Suprapubic skin (tissue), 4 donors: ENCODE measurements at regions not wholly inside any gene's neighbourhood (a gene's known extent, or its start where the extent isn't known, plus 50 kb on each side); places are given as distances from the start of the nearest gene placed in this dataset.

Experiments
- DNase-seq, 2 donors: peaks; one replicate each; pipeline ENCODE4 v3.0.0-alpha.2; 2019; ENCODE audit warnings: low spot score in 2 of 2
- H3K27ac ChIP-seq: fragments of 200-600 bp; sonication (generic); one replicate; pipeline ENCODE4 v1.5.1; 2019
- H3K27me3 ChIP-seq: fragments of 200-600 bp; sonication (generic); one replicate; pipeline ENCODE4 v1.5.1; 2019
- H3K36me3 ChIP-seq: fragments of 200-600 bp; sonication (generic); one replicate; pipeline ENCODE4 v1.5.1; 2019
- H3K4me1 ChIP-seq: fragments of 200-600 bp; sonication (generic); one replicate; pipeline ENCODE4 v1.5.1; 2019
- H3K4me3 ChIP-seq: fragments of 200-600 bp; sonication (generic); one replicate; pipeline ENCODE4 v1.5.1; 2019; ENCODE audit warnings: mild to moderate bottlenecking
- H3K9me3 ChIP-seq: fragments of 200-600 bp; sonication (generic); one replicate; pipeline ENCODE4 v1.5.1; 2019
- EP300 ChIP-seq: sonication (generic); formaldehyde crosslinking; IDR thresholded peaks from one replicate; pipeline ENCODE4 v1.6.1; 2017; ENCODE audit warnings: antibody characterized with exemption
- POLR2A ChIP-seq, 2 donors: fragments of 450-650 bp; IDR thresholded peaks; one replicate each; pipeline ENCODE4 v1.6.1; 2017; ENCODE audit warnings: antibody characterized with exemption in 2 of 2, mild to moderate bottlenecking in 2 of 2, moderate library complexity in 2 of 2
- POLR2AphosphoS5 ChIP-seq, 3 donors: sonication (generic); formaldehyde crosslinking; IDR thresholded peaks; one replicate each; pipeline ENCODE4 v1.6.1; 2017; ENCODE audit warnings: antibody characterized with exemption in 3 of 3
- WGBS: methylation state at CpG from one replicate; pipeline ENCODE4 v1.1.5; 2018; 5-methylcytosine and 5-hydroxymethylcytosine counted together
- TF ChIP-seq, protein P1 (sequence below), 2 donors: fragments of 200-600 bp in 1 of 2; fragments of 450-650 bp in 1 of 2; sonication (generic) in 1 of 2; IDR thresholded peaks; one replicate each; pipeline ENCODE4 v1.5.1; 2016 to 2019; ENCODE audit warnings: antibody characterized with exemption in 2 of 2, mild to moderate bottlenecking in 1 of 2, moderate library complexity in 1 of 2

- Histone ChIP-seq H3K9me3 (no peaks in the 10 kb centered on the region), H3K36me3 (no peaks in the 10 kb centered on the region), H3K27me3 (no peaks in the 10 kb centered on the region), H3K27ac (no peak overlapping the region), H3K4me1 (no peaks in the 10 kb centered on the region), H3K4me3 (no peak overlapping the region)
- no peak for DNase-seq
- WGBS, result 92% methylated on average over 3 of the region's 3 CpGs
- no peak for TF ChIP-seq POLR2AphosphoS5 (IDR thresholded peaks at IDR 0.05)
- TF ChIP-seq EP300, result no peak
- TF ChIP-seq POLR2A (IDR thresholded peaks at IDR 0.05), result no peak
- TF ChIP-seq, protein P1, sequence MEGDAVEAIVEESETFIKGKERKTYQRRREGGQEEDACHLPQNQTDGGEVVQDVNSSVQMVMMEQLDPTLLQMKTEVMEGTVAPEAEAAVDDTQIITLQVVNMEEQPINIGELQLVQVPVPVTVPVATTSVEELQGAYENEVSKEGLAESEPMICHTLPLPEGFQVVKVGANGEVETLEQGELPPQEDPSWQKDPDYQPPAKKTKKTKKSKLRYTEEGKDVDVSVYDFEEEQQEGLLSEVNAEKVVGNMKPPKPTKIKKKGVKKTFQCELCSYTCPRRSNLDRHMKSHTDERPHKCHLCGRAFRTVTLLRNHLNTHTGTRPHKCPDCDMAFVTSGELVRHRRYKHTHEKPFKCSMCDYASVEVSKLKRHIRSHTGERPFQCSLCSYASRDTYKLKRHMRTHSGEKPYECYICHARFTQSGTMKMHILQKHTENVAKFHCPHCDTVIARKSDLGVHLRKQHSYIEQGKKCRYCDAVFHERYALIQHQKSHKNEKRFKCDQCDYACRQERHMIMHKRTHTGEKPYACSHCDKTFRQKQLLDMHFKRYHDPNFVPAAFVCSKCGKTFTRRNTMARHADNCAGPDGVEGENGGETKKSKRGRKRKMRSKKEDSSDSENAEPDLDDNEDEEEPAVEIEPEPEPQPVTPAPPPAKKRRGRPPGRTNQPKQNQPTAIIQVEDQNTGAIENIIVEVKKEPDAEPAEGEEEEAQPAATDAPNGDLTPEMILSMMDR (IDR thresholded peaks at IDR 0.05), result no peak
Measured at GRCh38 chrX:20989361-20989760, 384.9 kb upstream of the CNKSR2 start.

DNA sequence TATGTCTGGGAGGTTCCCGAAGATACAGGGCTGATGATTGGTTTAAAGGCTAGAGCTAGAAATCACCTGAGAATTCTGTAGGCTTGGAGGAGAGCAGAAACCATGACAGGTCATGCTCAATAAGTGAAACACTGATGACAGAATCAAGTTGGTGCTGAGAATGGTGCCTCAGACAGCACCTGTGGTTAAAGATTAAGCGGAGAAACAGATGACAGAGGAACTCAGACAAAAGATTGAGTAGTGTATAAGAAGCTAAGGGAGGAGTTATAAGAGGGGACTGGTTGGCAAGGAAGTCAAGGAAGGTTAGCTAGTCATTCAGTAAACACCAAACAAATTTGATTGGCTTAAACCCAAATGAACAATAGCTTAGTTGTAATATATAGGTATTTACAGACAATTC lies 385.4 kb upstream of the CNKSR2 start:
- Histone ChIP-seq H3K4me1 (no peaks in the 10 kb centered on the region), H3K27me3 (no peaks in the 10 kb centered on the region), H3K27ac (no peak overlapping the region), H3K36me3 (no peaks in the 10 kb centered on the region), H3K4me3 (no peak overlapping the region), H3K9me3 (no peaks in the 10 kb centered on the region)
- DNase-seq, result no peak
- TF ChIP-seq POLR2AphosphoS5 (IDR thresholded peaks at IDR 0.05), result no peak
- no peak for TF ChIP-seq POLR2A (IDR thresholded peaks at IDR 0.05)
- TF ChIP-seq, protein P1 (IDR thresholded peaks at IDR 0.05), result no peak
- TF ChIP-seq EP300, result no peak
- 96% methylated on average over 2 of the region's 2 CpGs for WGBS

GRCh38 chrX:20988118-20988517 lies 386.1 kb upstream of the CNKSR2 start:
- no peak overlapping the region for H3K27ac ChIP-seq
- TF ChIP-seq EP300 (no peak), POLR2A (IDR thresholded peaks at IDR 0.05) (no peak), POLR2AphosphoS5 (IDR thresholded peaks at IDR 0.05) (no peak)
- TF ChIP-seq, protein P1 (IDR thresholded peaks at IDR 0.05), result no peak
- H3K27me3 ChIP-seq, result no peaks in the 10 kb centered on the region
- no peaks in the 10 kb centered on the region for H3K36me3 ChIP-seq
- H3K4me1 ChIP-seq, result no peaks in the 10 kb centered on the region
- DNase-seq, result no peak
- no peaks in the 10 kb centered on the region for H3K9me3 ChIP-seq
- WGBS, result 72% methylated on average over 3 of the region's 3 CpGs
- no peak overlapping the region for H3K4me3 ChIP-seq

DNA sequence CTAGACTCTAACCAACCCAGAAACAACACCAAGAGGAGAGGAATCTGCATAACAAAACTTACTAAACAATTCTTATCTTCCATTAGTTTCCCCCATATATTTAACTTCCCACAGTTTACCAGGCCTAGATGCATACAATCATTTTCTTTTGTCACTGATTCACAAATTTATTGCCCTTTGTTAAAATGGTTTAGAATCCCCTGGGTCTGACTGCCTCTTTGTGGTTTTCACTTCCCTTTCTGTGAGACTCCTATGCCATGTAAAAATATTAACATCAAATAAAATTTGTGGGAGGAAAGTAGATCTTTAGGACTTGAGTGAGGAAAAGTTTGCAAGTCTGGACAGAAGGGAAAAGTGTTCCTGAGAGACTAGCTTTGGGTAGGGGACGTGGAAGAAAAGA lies 393.8 kb upstream of the CNKSR2 start:
- 53% methylated on average over 1 of the region's 1 CpG for WGBS
- no peak overlapping the region for H3K4me3 ChIP-seq
- H3K27me3 ChIP-seq, result no peaks in the 10 kb centered on the region
- H3K36me3 ChIP-seq, result no peaks in the 10 kb centered on the region
- no peak overlapping the region for H3K27ac ChIP-seq
- TF ChIP-seq, protein P1 (IDR thresholded peaks at IDR 0.05), result no peak
- no peak for TF ChIP-seq POLR2A (IDR thresholded peaks at IDR 0.05)
- no peak for DNase-seq
- H3K4me1 ChIP-seq, result no peaks in the 10 kb centered on the region
- no peaks in the 10 kb centered on the region for H3K9me3 ChIP-seq

GRCh38 chrX:20974326-20974725 lies 399.9 kb upstream of the CNKSR2 start:
- H3K36me3 ChIP-seq, result no peaks in the 10 kb centered on the region
- no peaks in the 10 kb centered on the region for H3K9me3 ChIP-seq
- TF ChIP-seq POLR2AphosphoS5 (IDR thresholded peaks at IDR 0.05) (no peak), POLR2A (IDR thresholded peaks at IDR 0.05) (no peak), EP300 (no peak)
- TF ChIP-seq, protein P1 (IDR thresholded peaks at IDR 0.05), result no peak
- H3K4me1 ChIP-seq, result no peaks in the 10 kb centered on the region
- no peak overlapping the region for H3K27ac ChIP-seq
- no peaks in the 10 kb centered on the region for H3K27me3 ChIP-seq
- DNase-seq, result no peak
- 84% methylated on average over 2 of the region's 2 CpGs for WGBS
- H3K4me3 ChIP-seq, result no peak overlapping the region
